ENCODE measurements at regions not wholly inside any gene's neighbourhood (a gene's known extent, or its start where the extent isn't known, plus 50 kb on each side); places are given as distances from the start of the nearest gene placed in this dataset.

GRCh38 chr7:153383781-153384180, 624.2 kb downstream of the ACTR3B start:
- in situ Hi-C loops (cut with HindIII; ENCODE audit: extremely low pct_ligation_motif_present, low pct_unique_long_range_greater_than_20kb), result no loop called here
- intact Hi-C loops (cut with micrococcal nuclease; ENCODE audit: unreplicated experiment), result no loop called here
- peaks cover 17% of the 10 kb centered on the region for H3K9me3 ChIP-seq (ENCODE audit: low read length)
- no peak for ATAC-seq
- no peaks in the 10 kb centered on the region for H3K79me2 ChIP-seq (ENCODE audit: insufficient read depth, low read length)
- H3K36me3 ChIP-seq (replicated peaks in 1 of 2; ENCODE audit: control insufficient read depth in 1 of 2, insufficient read depth in 2 of 2, low read length in 2 of 2), result no peaks in the 10 kb centered on the region
- no peak overlapping the region for H3K27ac ChIP-seq (ENCODE audit: extremely low read length, insufficient read depth, low read length)
- no peak for TF ChIP-seq PAF1 (CRISPR knock-in tag; IDR thresholded peaks at IDR 0.05)
- TF ChIP-seq AGO2 (optimal IDR thresholded peaks at IDR 0.05; ENCODE audit: low read depth, low read length), result no peak
- DNase-seq (ENCODE audit: low spot score), result no peak
- WGBS (ENCODE audit: low lambda C conversion rate), result 0% methylated on average over 1 of the region's 1 CpG
- ChIA-PET POLR2A (no interaction called here), CTCF (ENCODE audit: low intra/inter-chr PET ratio, low total read pairs) (no interaction called here)
- H3K9ac ChIP-seq (ENCODE audit: insufficient read depth, low read depth, low read length), result no peak overlapping the region
- no peak overlapping the region for H2AFZ ChIP-seq (ENCODE audit: low read length)
- no peaks in the 10 kb centered on the region for H4K20me1 ChIP-seq (ENCODE audit: insufficient read depth, low read length)
- no peak overlapping the region for H3K4me2 ChIP-seq (ENCODE audit: low read depth, low read length)
- FAIRE-seq, result no peak
- no peaks in the 10 kb centered on the region for H3K4me1 ChIP-seq (ENCODE audit: insufficient read depth, low read length)
- no TSS peak for BruUV-seq (replicated peaks)
- H3K4me3 ChIP-seq (replicated peaks in 1 of 3; ENCODE audit: insufficient read depth in 1 of 3, low read depth in 2 of 3, low read length in 3 of 3), result no peak overlapping the region
- H3K27me3 ChIP-seq (ENCODE audit: control insufficient read depth in 1 of 2, insufficient read depth in 2 of 2, low read length in 2 of 2), result no peaks in the 10 kb centered on the region

- WGBS (ENCODE audit: low lambda C conversion rate), result 0% methylated on average over 2 of the region's 2 CpGs
- Histone ChIP-seq H3K36me3 (replicated peaks in 1 of 2; ENCODE audit: control insufficient read depth in 1 of 2, insufficient read depth in 2 of 2, low read length in 2 of 2) (no peaks in the 10 kb centered on the region), H3K9me3 (ENCODE audit: low read length) (peaks cover 34% of the 10 kb centered on the region), H3K79me2 (ENCODE audit: insufficient read depth, low read length) (no peaks in the 10 kb centered on the region), H3K4me2 (ENCODE audit: low read depth, low read length) (no peak overlapping the region), H3K4me3 (replicated peaks in 1 of 3; ENCODE audit: insufficient read depth in 1 of 3, low read depth in 2 of 3, low read length in 3 of 3) (no peak overlapping the region), H4K20me1 (ENCODE audit: insufficient read depth, low read length) (no peaks in the 10 kb centered on the region), H3K27me3 (ENCODE audit: control insufficient read depth in 1 of 2, insufficient read depth in 2 of 2, low read length in 2 of 2) (no peaks in the 10 kb centered on the region), H2AFZ (ENCODE audit: low read length) (no peak overlapping the region), H3K4me1 (ENCODE audit: insufficient read depth, low read length) (no peaks in the 10 kb centered on the region), H3K27ac (ENCODE audit: extremely low read length, insufficient read depth, low read length) (no peak overlapping the region), H3K9ac (ENCODE audit: insufficient read depth, low read depth, low read length) (no peak overlapping the region)
- POLR2A ChIA-PET, result no interaction called here
- DNase-seq (ENCODE audit: low spot score), result no peak
- ATAC-seq, result no peak
- in situ Hi-C loops (cut with HindIII; ENCODE audit: extremely low pct_ligation_motif_present, low pct_unique_long_range_greater_than_20kb), result no loop called here
- no peak for FAIRE-seq
- intact Hi-C loops (cut with micrococcal nuclease; ENCODE audit: unreplicated experiment), result no loop called here
- BruUV-seq (replicated peaks), result no TSS peak
- TF ChIP-seq NFRKB (IDR thresholded peaks at IDR 0.05), result no peak
- no peak for TF ChIP-seq IRX3 (CRISPR knock-in tag; IDR thresholded peaks at IDR 0.05; ENCODE audit: borderline replicate concordance, low read depth)
- TF ChIP-seq NFYC (CRISPR knock-in tag; IDR thresholded peaks at IDR 0.05), result no peak
- CTCF ChIA-PET (ENCODE audit: low intra/inter-chr PET ratio, low total read pairs), result no interaction called here
Observed at GRCh38 chr7:153385502-153385901, 626.0 kb downstream of the ACTR3B start.
